ENCODE measurements at regions not wholly inside any gene's neighbourhood (a gene's known extent, or its start where the extent isn't known, plus 50 kb on each side); places are given as distances from the start of the nearest gene placed in this dataset.

DNA sequence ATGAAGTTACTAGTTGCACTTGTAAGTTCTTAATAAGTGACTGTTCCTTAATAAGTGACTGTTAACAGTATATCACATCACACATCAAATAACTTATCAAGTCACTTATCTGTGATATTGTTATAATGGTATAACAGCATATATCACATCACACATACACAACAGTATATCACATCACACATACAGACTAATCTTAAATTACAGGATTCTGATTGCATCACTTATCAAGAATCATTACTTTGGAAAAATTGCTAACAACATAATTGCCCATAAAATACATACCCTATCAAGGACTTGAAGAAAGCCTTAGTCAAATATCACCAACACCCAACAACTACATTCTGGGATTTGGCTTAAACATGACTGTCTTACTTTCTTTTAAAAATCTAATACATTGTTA lies 813.5 kb downstream of the LTN1 start:
- CTCF ChIA-PET, result no interaction called here
- no peak for TF ChIP-seq TCF7L2 (IDR thresholded peaks at IDR 0.05; ENCODE audit: low read depth, low read length)
- no peak for TF ChIP-seq CTCF (IDR thresholded peaks at IDR 0.05)
- no peak for TF ChIP-seq POLR2AphosphoS5 (IDR thresholded peaks at IDR 0.05; ENCODE audit: low read depth, low read length)
- no peak for TF ChIP-seq REST (IDR thresholded peaks at IDR 0.05; ENCODE audit: insufficient read depth in 1 of 2, low read depth in 2 of 2, low read length in 1 of 2)
- no peak for TF ChIP-seq SIN3A (IDR thresholded peaks at IDR 0.05; ENCODE audit: borderline replicate concordance, insufficient read depth, low read depth, low read length)
- ATAC-seq, result no peak
- Histone ChIP-seq H3K27ac (ENCODE audit: low read length) (no peak overlapping the region), H3K9me3 (ENCODE audit: control insufficient read depth, insufficient read depth, low read depth, low read length) (no peaks in the 10 kb centered on the region), H3K27me3 (ENCODE audit: control insufficient read depth, insufficient read depth, low read length) (no peaks in the 10 kb centered on the region), H3K4me1 (ENCODE audit: control insufficient read depth, insufficient read depth, low read length) (no peaks in the 10 kb centered on the region), H3K36me3 (ENCODE audit: control insufficient read depth, insufficient read depth, low read length) (no peaks in the 10 kb centered on the region), H3K4me3 (ENCODE audit: low read depth in 2 of 2, low read length in 2 of 2) (no peak overlapping the region)
- no peak for DNase-seq (ENCODE audit: low read depth, low spot score)
- in situ Hi-C loops (cut with HindIII; ENCODE audit: low pct_unique_long_range_greater_than_20kb, low sequenced_read_pairs) (no loop called here), intact Hi-C loops (cut with micrococcal nuclease; ENCODE audit: unreplicated experiment) (no loop called here)
- POLR2A ChIA-PET, result no interaction called here
- no TSS peak for BruUV-seq (replicated peaks)

DNA sequence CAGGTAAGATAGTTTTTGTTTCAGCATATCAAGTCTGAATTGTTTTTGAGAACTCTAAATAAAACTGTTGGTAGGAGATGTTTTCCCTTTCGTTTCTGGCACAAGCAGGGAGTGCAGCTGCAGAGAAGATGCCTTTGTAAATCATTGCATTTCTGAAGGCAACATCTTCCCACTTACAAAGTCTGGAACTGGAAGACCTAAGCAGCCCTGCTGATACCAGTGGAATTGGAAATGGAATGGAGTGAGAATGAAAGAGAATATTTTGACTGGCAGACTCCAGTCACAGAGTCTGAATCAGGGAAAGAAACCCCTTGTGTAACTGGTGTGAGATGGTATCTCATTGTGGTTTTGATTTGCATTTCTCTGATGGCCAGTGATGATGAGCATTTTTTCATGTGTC lies 815.6 kb downstream of the LTN1 start:
- no peak for ATAC-seq
- TF ChIP-seq POLR2AphosphoS5 (IDR thresholded peaks at IDR 0.05; ENCODE audit: low read depth, low read length) (no peak), REST (IDR thresholded peaks at IDR 0.05; ENCODE audit: insufficient read depth in 1 of 2, low read depth in 2 of 2, low read length in 1 of 2) (no peak), TCF7L2 (IDR thresholded peaks at IDR 0.05; ENCODE audit: low read depth, low read length) (no peak), SIN3A (IDR thresholded peaks at IDR 0.05; ENCODE audit: borderline replicate concordance, insufficient read depth, low read depth, low read length) (no peak), CTCF (IDR thresholded peaks at IDR 0.05) (no peak)
- no peak for DNase-seq (ENCODE audit: low read depth, low spot score)
- POLR2A ChIA-PET, result no interaction called here
- Histone ChIP-seq H3K4me3 (ENCODE audit: low read depth in 2 of 2, low read length in 2 of 2) (no peak overlapping the region), H3K4me1 (ENCODE audit: control insufficient read depth, insufficient read depth, low read length) (no peaks in the 10 kb centered on the region), H3K9me3 (ENCODE audit: control insufficient read depth, insufficient read depth, low read depth, low read length) (no peaks in the 10 kb centered on the region), H3K36me3 (ENCODE audit: control insufficient read depth, insufficient read depth, low read length) (no peaks in the 10 kb centered on the region), H3K27ac (ENCODE audit: low read length) (no peak overlapping the region), H3K27me3 (ENCODE audit: control insufficient read depth, insufficient read depth, low read length) (no peaks in the 10 kb centered on the region)
- in situ Hi-C loops (cut with HindIII; ENCODE audit: low pct_unique_long_range_greater_than_20kb, low sequenced_read_pairs) (no loop called here), intact Hi-C loops (cut with micrococcal nuclease; ENCODE audit: unreplicated experiment) (no loop called here)
- BruUV-seq (replicated peaks), result no TSS peak
- CTCF ChIA-PET, result no interaction called here
